ENCODE measurements at regions not wholly inside any gene's neighbourhood (a gene's known extent, or its start where the extent isn't known, plus 50 kb on each side); places are given as distances from the start of the nearest gene placed in this dataset.

GRCh38 chr1:34488080-34488708, 266.7 kb upstream of the GJB5 start:
- H3K9me3 ChIP-seq (ENCODE audit: control extremely low read depth in 1 of 3, control insufficient read depth in 2 of 3, insufficient read depth in 1 of 3, low read length in 2 of 3) = peaks cover 0 to 6% (median 3%) of the 10 kb centered on the region in 3 donors
- CTCF ChIA-PET = no interaction called here
- ATAC-seq (ENCODE audit: low read depth) = no peak
- H3K4me1 ChIP-seq (ENCODE audit: control insufficient read depth in 2 of 2, insufficient read depth in 2 of 2, low read length in 2 of 2) = no peaks in the 10 kb centered on the region
- H3K36me3 ChIP-seq (replicated peaks in 1 of 2; ENCODE audit: control extremely low read depth in 1 of 2, control insufficient read depth in 1 of 2, extremely low read depth in 1 of 2, insufficient read depth in 2 of 2, low read length in 1 of 2) = no peaks in the 10 kb centered on the region
- no peaks in the 10 kb centered on the region for H3K27me3 ChIP-seq (replicated peaks in 1 of 4; ENCODE audit: control extremely low read depth in 1 of 4, control insufficient read depth in 3 of 4, insufficient read depth in 4 of 4, low read length in 3 of 4)
- H3K27ac ChIP-seq (ENCODE audit: low read length in 2 of 2) = no peak overlapping the region
- no peak overlapping the region for H3K4me2 ChIP-seq (replicated peaks; ENCODE audit: low read depth, low read length, poor library complexity, severe bottlenecking)
- no peak overlapping the region for H3K9ac ChIP-seq (ENCODE audit: low read length)
- no peak for TF ChIP-seq EZH2 (IDR thresholded peaks at IDR 0.05; ENCODE audit: borderline replicate concordance, insufficient read depth, low read depth, low read length, poor library complexity, severe bottlenecking)
- TF ChIP-seq, protein P1, sequence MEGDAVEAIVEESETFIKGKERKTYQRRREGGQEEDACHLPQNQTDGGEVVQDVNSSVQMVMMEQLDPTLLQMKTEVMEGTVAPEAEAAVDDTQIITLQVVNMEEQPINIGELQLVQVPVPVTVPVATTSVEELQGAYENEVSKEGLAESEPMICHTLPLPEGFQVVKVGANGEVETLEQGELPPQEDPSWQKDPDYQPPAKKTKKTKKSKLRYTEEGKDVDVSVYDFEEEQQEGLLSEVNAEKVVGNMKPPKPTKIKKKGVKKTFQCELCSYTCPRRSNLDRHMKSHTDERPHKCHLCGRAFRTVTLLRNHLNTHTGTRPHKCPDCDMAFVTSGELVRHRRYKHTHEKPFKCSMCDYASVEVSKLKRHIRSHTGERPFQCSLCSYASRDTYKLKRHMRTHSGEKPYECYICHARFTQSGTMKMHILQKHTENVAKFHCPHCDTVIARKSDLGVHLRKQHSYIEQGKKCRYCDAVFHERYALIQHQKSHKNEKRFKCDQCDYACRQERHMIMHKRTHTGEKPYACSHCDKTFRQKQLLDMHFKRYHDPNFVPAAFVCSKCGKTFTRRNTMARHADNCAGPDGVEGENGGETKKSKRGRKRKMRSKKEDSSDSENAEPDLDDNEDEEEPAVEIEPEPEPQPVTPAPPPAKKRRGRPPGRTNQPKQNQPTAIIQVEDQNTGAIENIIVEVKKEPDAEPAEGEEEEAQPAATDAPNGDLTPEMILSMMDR (IDR thresholded peaks at IDR 0.05) = no peak
- Mint-ChIP-seq H3K27me3 (peaks cover 6% of the 10 kb centered on the region), H3K9me3 (ENCODE audit: insufficient read depth) (peaks cover 22% of the 10 kb centered on the region), H3K27ac (no peak overlapping the region), H3K4me1 (no peaks in the 10 kb centered on the region), H3K4me3 (no peak overlapping the region)
- H2AFZ ChIP-seq (ENCODE audit: insufficient read depth, low read depth, low read length, poor library complexity, severe bottlenecking) = no peak overlapping the region
- no peak for DNase-seq
- intact Hi-C loops (cut with micrococcal nuclease) = no loop called here
- H4K20me1 ChIP-seq (ENCODE audit: control insufficient read depth, insufficient read depth, low read length, poor library complexity, severe bottlenecking) = no peaks in the 10 kb centered on the region
- POLR2A ChIA-PET = no interaction called here
- no peaks in the 10 kb centered on the region for H3K79me2 ChIP-seq (ENCODE audit: control insufficient read depth, insufficient read depth, low read length)
- H3K4me3 ChIP-seq (ENCODE audit: control extremely low read depth in 1 of 5, extremely low read depth in 1 of 5, insufficient read depth in 1 of 5, low read depth in 2 of 5, low read length in 4 of 5) = no peak overlapping the region

DNA sequence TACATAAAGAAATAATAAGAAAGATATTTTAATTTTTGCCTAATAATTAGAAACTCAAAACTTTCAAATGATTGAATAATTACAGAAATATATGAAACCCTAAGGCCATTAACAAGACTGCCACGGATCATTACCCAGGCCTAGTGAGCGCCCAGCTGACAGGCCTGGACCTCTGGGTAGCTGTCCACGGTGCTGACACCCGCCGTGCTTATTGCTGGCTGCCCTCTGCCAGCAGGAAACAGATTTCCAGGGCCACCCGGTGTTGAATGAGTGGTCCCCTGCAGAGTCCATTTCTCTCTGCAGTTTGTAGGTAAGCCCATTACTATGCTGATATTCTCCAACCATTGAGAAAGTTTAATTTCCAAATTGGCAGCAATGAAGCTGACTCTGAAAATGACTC, 254.4 kb upstream of the GJB5 start:
- Histone ChIP-seq H3K27me3 (replicated peaks in 1 of 4; ENCODE audit: control extremely low read depth in 1 of 4, control insufficient read depth in 3 of 4, insufficient read depth in 4 of 4, low read length in 3 of 4) (peaks cover 0 to 4% (median 2%) of the 10 kb centered on the region in 4 experiments), H3K36me3 (replicated peaks in 1 of 2; ENCODE audit: control extremely low read depth in 1 of 2, control insufficient read depth in 1 of 2, extremely low read depth in 1 of 2, insufficient read depth in 2 of 2, low read length in 1 of 2) (no peaks in the 10 kb centered on the region), H2AFZ (ENCODE audit: insufficient read depth, low read depth, low read length, poor library complexity, severe bottlenecking) (no peak overlapping the region), H3K27ac (ENCODE audit: low read length in 2 of 2) (no peak overlapping the region), H3K4me3 (ENCODE audit: control extremely low read depth in 1 of 5, extremely low read depth in 1 of 5, insufficient read depth in 1 of 5, low read depth in 2 of 5, low read length in 4 of 5) (no peak overlapping the region), H3K9ac (ENCODE audit: low read length) (no peak overlapping the region), H3K4me1 (ENCODE audit: control insufficient read depth in 2 of 2, insufficient read depth in 2 of 2, low read length in 2 of 2) (no peaks in the 10 kb centered on the region), H3K9me3 (ENCODE audit: control extremely low read depth in 1 of 3, control insufficient read depth in 2 of 3, insufficient read depth in 1 of 3, low read length in 2 of 3) (peaks cover 0 to 2% (median 0%) of the 10 kb centered on the region in 3 donors), H3K79me2 (ENCODE audit: control insufficient read depth, insufficient read depth, low read length) (no peaks in the 10 kb centered on the region), H3K4me2 (replicated peaks; ENCODE audit: low read depth, low read length, poor library complexity, severe bottlenecking) (no peak overlapping the region), H4K20me1 (ENCODE audit: control insufficient read depth, insufficient read depth, low read length, poor library complexity, severe bottlenecking) (no peaks in the 10 kb centered on the region)
- Mint-ChIP-seq H3K27ac (no peak overlapping the region), H3K27me3 (peaks cover 3% of the 10 kb centered on the region), H3K4me3 (no peak overlapping the region), H3K4me1 (no peaks in the 10 kb centered on the region), H3K9me3 (ENCODE audit: insufficient read depth) (peaks cover 1% of the 10 kb centered on the region)
- no peak for ATAC-seq (ENCODE audit: low read depth)
- POLR2A ChIA-PET = no interaction called here
- intact Hi-C loops (cut with micrococcal nuclease) = no loop called here
- WGBS (ENCODE audit: insufficient coverage) = 18% methylated on average over 6 of the region's 6 CpGs
- CTCF ChIA-PET = no interaction called here
- DNase-seq = no peak
- TF ChIP-seq, protein P1 (IDR thresholded peaks at IDR 0.05) = no peak
- TF ChIP-seq EZH2 (IDR thresholded peaks at IDR 0.05; ENCODE audit: borderline replicate concordance, insufficient read depth, low read depth, low read length, poor library complexity, severe bottlenecking) = no peak

Measured in B cell (primary cell).